ENCODE measurements at regions not wholly inside any gene's neighbourhood (a gene's known extent, or its start where the extent isn't known, plus 50 kb on each side); places are given as distances from the start of the nearest gene placed in this dataset.

DNA sequence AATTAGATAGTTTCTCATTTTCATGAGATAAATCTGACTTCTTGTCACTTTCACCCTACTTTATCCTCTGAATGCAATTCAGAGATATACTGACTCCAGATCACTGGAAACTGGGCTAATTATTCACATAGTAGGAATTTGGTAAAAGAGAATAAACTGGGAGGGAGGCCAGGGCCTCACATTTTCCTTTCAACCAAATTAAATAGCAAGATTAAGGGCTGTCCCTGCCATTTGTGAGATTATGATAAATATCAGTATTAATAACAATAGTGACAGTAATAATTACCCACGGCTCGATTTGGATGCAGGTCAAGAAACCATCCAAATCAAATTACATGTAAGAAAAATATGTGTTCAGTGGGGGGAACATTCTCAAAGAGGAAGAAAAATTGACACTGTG, 140.5 kb downstream of the CD83 start:
- intact Hi-C loops (cut with micrococcal nuclease; ENCODE audit: unreplicated experiment) = no loop called here
- H3K9me2 ChIP-seq (ENCODE audit: insufficient read depth) = no peaks in the 10 kb centered on the region
- no peaks in the 10 kb centered on the region for H3F3A ChIP-seq (ENCODE audit: insufficient read depth, low read depth)
- H4K20me1 ChIP-seq (ENCODE audit: insufficient read depth) = no peaks in the 10 kb centered on the region
- no peak overlapping the region for H3K4me2 ChIP-seq
- H3K9me3 ChIP-seq (ENCODE audit: insufficient read depth, low read depth) = peaks cover 7% of the 10 kb centered on the region; the same call in 1 of the 2 replicates
- no peaks in the 10 kb centered on the region for H3K79me2 ChIP-seq (ENCODE audit: low read depth)
- no peaks in the 10 kb centered on the region for H3K36me3 ChIP-seq (ENCODE audit: low read depth)
- H3K27ac ChIP-seq = no peak overlapping the region
- ChIA-PET CTCF (no interaction called here), POLR2A (ENCODE audit: unreplicated experiment) (interaction anchor here (0.5 kb wide), 1 partner anchor 14 kb away, joined by 3 read pairs; no protein-coding TSS in a partner anchor)
- TF ChIP-seq EZH2 (IDR thresholded peaks at IDR 0.05; ENCODE audit: low read depth) (no peak), CTCF (conservative IDR thresholded peaks at IDR 0.05) (no peak)
- H3K4me3 ChIP-seq = no peak overlapping the region
- no TSS peak for BruUV-seq (replicated peaks)
- no peaks in the 10 kb centered on the region for H3K27me3 ChIP-seq (ENCODE audit: insufficient read depth, low read depth)
- H3K4me1 ChIP-seq (replicated peaks; ENCODE audit: insufficient read depth) = no peaks in the 10 kb centered on the region
- no peak for DNase-seq
- H2AFZ ChIP-seq = no peak overlapping the region

GRCh38 chr6:14258695-14259593, 141.4 kb downstream of the CD83 start:
- no peak for DNase-seq
- H3K36me3 ChIP-seq (ENCODE audit: low read depth) = no peaks in the 10 kb centered on the region
- no peaks in the 10 kb centered on the region for H3K27me3 ChIP-seq (ENCODE audit: insufficient read depth, low read depth)
- no peak overlapping the region for H3K27ac ChIP-seq
- no peak for TF ChIP-seq EZH2 (IDR thresholded peaks at IDR 0.05; ENCODE audit: low read depth)
- POLR2A ChIA-PET (ENCODE audit: unreplicated experiment) = interaction anchor here (0.5 kb wide), 1 partner anchor 13 kb away, joined by 3 read pairs; no protein-coding TSS in a partner anchor
- H3K9me3 ChIP-seq (ENCODE audit: insufficient read depth, low read depth) = peaks cover 12% of the 10 kb centered on the region; the same call in 1 of the 2 replicates
- H3K4me2 ChIP-seq = no peak overlapping the region
- no peak overlapping the region for H2AFZ ChIP-seq
- H4K20me1 ChIP-seq (ENCODE audit: insufficient read depth) = no peaks in the 10 kb centered on the region
- CTCF ChIA-PET = no interaction called here
- no peak overlapping the region for H3K4me3 ChIP-seq
- H3F3A ChIP-seq (ENCODE audit: insufficient read depth, low read depth) = no peaks in the 10 kb centered on the region
- H3K79me2 ChIP-seq (ENCODE audit: low read depth) = no peaks in the 10 kb centered on the region
- H3K4me1 ChIP-seq (replicated peaks; ENCODE audit: insufficient read depth) = no peaks in the 10 kb centered on the region
- intact Hi-C loops (cut with micrococcal nuclease; ENCODE audit: unreplicated experiment) = no loop called here
- no peaks in the 10 kb centered on the region for H3K9me2 ChIP-seq (ENCODE audit: insufficient read depth)
- BruUV-seq (replicated peaks) = no TSS peak

GRCh38 chr6:14259594-14260152, 142.1 kb downstream of the CD83 start:
- POLR2A ChIA-PET (ENCODE audit: unreplicated experiment) = no interaction called here
- DNase-seq = no peak
- Histone ChIP-seq H3K27me3 (ENCODE audit: insufficient read depth, low read depth) (no peaks in the 10 kb centered on the region), H3K4me2 (no peak overlapping the region), H3K36me3 (ENCODE audit: low read depth) (no peaks in the 10 kb centered on the region), H3K79me2 (ENCODE audit: low read depth) (no peaks in the 10 kb centered on the region), H3K4me3 (no peak overlapping the region), H3K9me3 (ENCODE audit: insufficient read depth, low read depth) (peaks cover 19% of the 10 kb centered on the region; the same call in 1 of the 2 replicates), H3K4me1 (replicated peaks; ENCODE audit: insufficient read depth) (no peaks in the 10 kb centered on the region), H3F3A (ENCODE audit: insufficient read depth, low read depth) (no peaks in the 10 kb centered on the region), H2AFZ (no peak overlapping the region), H4K20me1 (ENCODE audit: insufficient read depth) (no peaks in the 10 kb centered on the region), H3K9me2 (ENCODE audit: insufficient read depth) (no peaks in the 10 kb centered on the region), H3K27ac (no peak overlapping the region)
- intact Hi-C loops (cut with micrococcal nuclease; ENCODE audit: unreplicated experiment) = no loop called here
- TF ChIP-seq CTCF (conservative IDR thresholded peaks at IDR 0.05) (no peak), EZH2 (IDR thresholded peaks at IDR 0.05; ENCODE audit: low read depth) (no peak)
- CTCF ChIA-PET = no interaction called here
- no TSS peak for BruUV-seq (replicated peaks)
